Tibial nerve (tissue), 4 donors: ENCODE measurements at regions not wholly inside any gene's neighbourhood (a gene's known extent, or its start where the extent isn't known, plus 50 kb on each side); places are given as distances from the start of the nearest gene placed in this dataset.

ENCODE experiments used
- EP300 ChIP-seq, 2 donors: sonication (generic); formaldehyde crosslinking; IDR thresholded peaks; one replicate each; pipeline ENCODE4 v1.6.1; 2017; ENCODE audit warnings: antibody characterized with exemption in 2 of 2, mild to moderate bottlenecking in 1 of 2
- POLR2A ChIP-seq, 2 donors: fragments of 450-650 bp; IDR thresholded peaks; one replicate each; pipeline ENCODE4 v1.6.1; 2017; ENCODE audit warnings: antibody characterized with exemption in 2 of 2, mild to moderate bottlenecking in 2 of 2, moderate library complexity in 2 of 2
- TF ChIP-seq, protein P1 (sequence below), 5 experiments: fragments of 200-600 bp in 3 of 5; fragments of 450-650 bp in 2 of 5; sonication (generic) in 3 of 5; IDR thresholded peaks; one replicate each; pipeline ENCODE4 v1.5.1; 2016 to 2019; ENCODE audit warnings: antibody characterized with exemption in 5 of 5, mild to moderate bottlenecking in 3 of 5, moderate library complexity in 2 of 5

DNA sequence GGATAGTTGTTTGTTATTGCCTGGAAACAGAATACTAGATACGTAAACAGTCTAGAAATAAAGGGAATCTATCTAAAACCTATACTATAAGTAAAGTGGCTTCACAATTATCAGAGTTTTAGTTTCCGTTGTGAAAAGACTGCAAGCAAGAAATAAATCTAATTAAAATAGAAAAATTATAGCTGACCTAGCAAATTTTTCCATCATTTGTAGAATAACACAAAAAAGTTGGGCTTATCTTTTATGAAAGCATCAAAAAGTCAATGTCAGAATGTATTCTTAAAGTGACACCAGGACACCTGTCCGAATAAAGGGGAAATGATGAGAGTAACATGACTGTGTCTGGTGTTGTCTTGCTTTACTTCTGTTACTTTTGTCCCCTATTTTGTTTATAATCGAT lies 1248.9 kb upstream of the MIR17HG start:
- TF ChIP-seq, protein P1, sequence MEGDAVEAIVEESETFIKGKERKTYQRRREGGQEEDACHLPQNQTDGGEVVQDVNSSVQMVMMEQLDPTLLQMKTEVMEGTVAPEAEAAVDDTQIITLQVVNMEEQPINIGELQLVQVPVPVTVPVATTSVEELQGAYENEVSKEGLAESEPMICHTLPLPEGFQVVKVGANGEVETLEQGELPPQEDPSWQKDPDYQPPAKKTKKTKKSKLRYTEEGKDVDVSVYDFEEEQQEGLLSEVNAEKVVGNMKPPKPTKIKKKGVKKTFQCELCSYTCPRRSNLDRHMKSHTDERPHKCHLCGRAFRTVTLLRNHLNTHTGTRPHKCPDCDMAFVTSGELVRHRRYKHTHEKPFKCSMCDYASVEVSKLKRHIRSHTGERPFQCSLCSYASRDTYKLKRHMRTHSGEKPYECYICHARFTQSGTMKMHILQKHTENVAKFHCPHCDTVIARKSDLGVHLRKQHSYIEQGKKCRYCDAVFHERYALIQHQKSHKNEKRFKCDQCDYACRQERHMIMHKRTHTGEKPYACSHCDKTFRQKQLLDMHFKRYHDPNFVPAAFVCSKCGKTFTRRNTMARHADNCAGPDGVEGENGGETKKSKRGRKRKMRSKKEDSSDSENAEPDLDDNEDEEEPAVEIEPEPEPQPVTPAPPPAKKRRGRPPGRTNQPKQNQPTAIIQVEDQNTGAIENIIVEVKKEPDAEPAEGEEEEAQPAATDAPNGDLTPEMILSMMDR (IDR thresholded peaks at IDR 0.05) = no peak
- TF ChIP-seq POLR2A (IDR thresholded peaks at IDR 0.05) (no peak), EP300 (IDR thresholded peaks at IDR 0.05) (no peak)
